GM12872 (cell line): ENCODE measurements at regions not wholly inside any gene's neighbourhood (a gene's known extent, or its start where the extent isn't known, plus 50 kb on each side); places are given as distances from the start of the nearest gene placed in this dataset.
A peak's percentile ranks its signal among the peaks of the same experiment; 100 is the strongest.

Experiments used
- CTCF ChIP-seq: IDR thresholded peaks from 3 replicates; pipeline ENCODE4 v1.5.1; 2011; ENCODE audit warnings: low read depth, mild to moderate bottlenecking, low read length, moderate library complexity; ENCODE audit not compliant: insufficient read depth

- TF ChIP-seq CTCF, result no peak
Observed at GRCh38 chr6:62615366-62616015, 329.5 kb upstream of the KHDRBS2 start.

GRCh38 chr6:62614442-62614841 is 328.4 kb upstream of the KHDRBS2 start:
- TF ChIP-seq CTCF, result peak; percentile 19; the same call in 1 of the 3 replicates

GRCh38 chr6:62613928-62614327 is 327.9 kb upstream of the KHDRBS2 start:
- no peak for TF ChIP-seq CTCF

GRCh38 chr6:62612471-62612870 is 326.4 kb upstream of the KHDRBS2 start:
- TF ChIP-seq CTCF, result no peak

- no peak for TF ChIP-seq CTCF
Observed at GRCh38 chr6:62570372-62570771, 284.3 kb upstream of the KHDRBS2 start.

- TF ChIP-seq CTCF, result no peak
Observed at GRCh38 chr6:62541502-62541901, 255.5 kb upstream of the KHDRBS2 start.

GRCh38 chr6:62530985-62531384 is 245.0 kb upstream of the KHDRBS2 start:
- TF ChIP-seq CTCF, result no peak
